ENCODE measurements at regions not wholly inside any gene's neighbourhood (a gene's known extent, or its start where the extent isn't known, plus 50 kb on each side); places are given as distances from the start of the nearest gene placed in this dataset.

- TF ChIP-seq, protein P1, sequence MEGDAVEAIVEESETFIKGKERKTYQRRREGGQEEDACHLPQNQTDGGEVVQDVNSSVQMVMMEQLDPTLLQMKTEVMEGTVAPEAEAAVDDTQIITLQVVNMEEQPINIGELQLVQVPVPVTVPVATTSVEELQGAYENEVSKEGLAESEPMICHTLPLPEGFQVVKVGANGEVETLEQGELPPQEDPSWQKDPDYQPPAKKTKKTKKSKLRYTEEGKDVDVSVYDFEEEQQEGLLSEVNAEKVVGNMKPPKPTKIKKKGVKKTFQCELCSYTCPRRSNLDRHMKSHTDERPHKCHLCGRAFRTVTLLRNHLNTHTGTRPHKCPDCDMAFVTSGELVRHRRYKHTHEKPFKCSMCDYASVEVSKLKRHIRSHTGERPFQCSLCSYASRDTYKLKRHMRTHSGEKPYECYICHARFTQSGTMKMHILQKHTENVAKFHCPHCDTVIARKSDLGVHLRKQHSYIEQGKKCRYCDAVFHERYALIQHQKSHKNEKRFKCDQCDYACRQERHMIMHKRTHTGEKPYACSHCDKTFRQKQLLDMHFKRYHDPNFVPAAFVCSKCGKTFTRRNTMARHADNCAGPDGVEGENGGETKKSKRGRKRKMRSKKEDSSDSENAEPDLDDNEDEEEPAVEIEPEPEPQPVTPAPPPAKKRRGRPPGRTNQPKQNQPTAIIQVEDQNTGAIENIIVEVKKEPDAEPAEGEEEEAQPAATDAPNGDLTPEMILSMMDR (IDR thresholded peaks at IDR 0.05): no peak
- TF ChIP-seq POLR2AphosphoS5 (IDR thresholded peaks at IDR 0.05): no peak
- TF ChIP-seq POLR2A (IDR thresholded peaks at IDR 0.05): no peak
These were observed 443.0 kb upstream of the TNP1 start for GRCh38 chr2:217302856-217303255.
